A673 (cell line): ENCODE measurements at regions not wholly inside any gene's neighbourhood (a gene's known extent, or its start where the extent isn't known, plus 50 kb on each side); places are given as distances from the start of the nearest gene placed in this dataset.

ENCODE experiments used
- BruUV-seq: library from RNA; stranded (reverse); fragments of 400-500 nt; replicated peaks from 2 replicates; lab custom pipeline; 2021; lab: Mats Ljungman, UMichigan
- CTCF ChIA-PET: fragments of 300-600 bp; sonication (Branson Sonifier 250); formaldehyde crosslinking; loops from one replicate; lab custom pipeline; 2022; ENCODE audit warnings: antibody characterized with exemption; lab: Charles Lee
- POLR2A ChIA-PET: fragments of 300-600 bp; sonication (Branson Sonifier 250); formaldehyde crosslinking; loops from one replicate; lab custom pipeline; 2022; ENCODE audit warnings: antibody characterized with exemption; ENCODE audit not compliant: low non-redundant PET; lab: Charles Lee
- DNase-seq: peaks from one replicate; pipeline ENCODE4 v3.0.0-alpha.2; 2015; ENCODE audit warnings: low spot score
- H3K27ac ChIP-seq: fragments of 200-600 bp; sonication (generic); 2 replicates; pipeline ENCODE4 v1.5.1; 2016; ENCODE audit warnings: mixed run types, low read depth, mild to moderate bottlenecking, mixed read lengths, antibody characterized with exemption, low read length; ENCODE audit not compliant: poor library complexity, severe bottlenecking
- H3K27me3 ChIP-seq: fragments of 200-600 bp; sonication (generic); replicated peaks from 2 replicates; pipeline ENCODE4 v1.6.1; 2017; ENCODE audit warnings: mixed run types, low read depth, mild to moderate bottlenecking, mixed read lengths, antibody characterized with exemption, low read length; ENCODE audit not compliant: insufficient read depth, poor library complexity
- H3K36me3 ChIP-seq: fragments of 200-600 bp; sonication (generic); 2 replicates; pipeline ENCODE4 v1.6.1; 2016; ENCODE audit warnings: mixed run types, mild to moderate bottlenecking, mixed read lengths, antibody characterized with exemption, low read length; ENCODE audit not compliant: insufficient read depth, poor library complexity, severe bottlenecking
- H3K4me1 ChIP-seq: fragments of 200-600 bp; sonication (generic); 2 replicates; pipeline ENCODE4 v1.6.1; 2017; ENCODE audit warnings: mixed run types, mild to moderate bottlenecking, mixed read lengths, antibody characterized with exemption, low read length; ENCODE audit not compliant: insufficient read depth, poor library complexity, severe bottlenecking
- H3K4me3 ChIP-seq: fragments of 200-600 bp; sonication (generic); 2 replicates; pipeline ENCODE4 v1.5.1; 2016; ENCODE audit warnings: low read depth, mixed run types, mild to moderate bottlenecking, mixed read lengths, low read length; ENCODE audit not compliant: poor library complexity, severe bottlenecking
- H3K9me3 ChIP-seq: fragments of 200-600 bp; sonication (generic); 2 replicates; pipeline ENCODE4 v1.6.1; 2016; ENCODE audit warnings: mixed run types, low read depth, mild to moderate bottlenecking, mixed read lengths, antibody characterized with exemption, low read length; ENCODE audit not compliant: poor library complexity, severe bottlenecking
- CTCF ChIP-seq: fragments of 300-800, 200-600 bp; sonication (generic); conservative IDR thresholded peaks from 2 replicates; pipeline ENCODE4 v1.5.1; 2017; ENCODE audit warnings: low read depth, mild to moderate bottlenecking, antibody characterized with exemption, low read length, moderate library complexity, mixed read lengths
- EZH2 ChIP-seq: fragments of 200-600 bp; sonication (generic); IDR thresholded peaks from 2 replicates; pipeline ENCODE4 v1.6.1; 2017; ENCODE audit warnings: borderline replicate concordance, low read depth, mild to moderate bottlenecking, mixed read lengths, antibody characterized with exemption, low read length; ENCODE audit not compliant: poor library complexity, severe bottlenecking
- intact Hi-C: fragments of 100-400 bp; cut with micrococcal nuclease; formaldehyde crosslinking; loops from one replicate; pipeline ENCODE4 v1.10.0; 2022; ENCODE audit not compliant: unreplicated experiment

GRCh38 chr12:34291426-34291901 lies 269.2 kb downstream of the ALG10 start:
- Histone ChIP-seq H3K9me3 (peaks cover 45% of the 10 kb centered on the region), H3K4me1 (no peaks in the 10 kb centered on the region), H3K27me3 (no peaks in the 10 kb centered on the region), H3K36me3 (no peaks in the 10 kb centered on the region), H3K4me3 (no peak overlapping the region), H3K27ac (no peak overlapping the region)
- no TSS peak for BruUV-seq
- intact Hi-C loops = no loop called here
- DNase-seq = no peak
- no peak for TF ChIP-seq EZH2
- no peak for TF ChIP-seq CTCF
- ChIA-PET CTCF (no interaction called here), POLR2A (no interaction called here)

- BruUV-seq = no TSS peak
- intact Hi-C loops = no loop called here
- no peaks in the 10 kb centered on the region for H3K27me3 ChIP-seq
- no peak for TF ChIP-seq CTCF
- no peak for TF ChIP-seq EZH2
- no peak overlapping the region for H3K27ac ChIP-seq
- no peaks in the 10 kb centered on the region for H3K36me3 ChIP-seq
- H3K4me1 ChIP-seq = no peaks in the 10 kb centered on the region
- DNase-seq = no peak
- ChIA-PET POLR2A (no interaction called here), CTCF (no interaction called here)
- H3K4me3 ChIP-seq = no peak overlapping the region
- H3K9me3 ChIP-seq = peaks cover 45% of the 10 kb centered on the region
These were observed 270.7 kb downstream of the ALG10 start for GRCh38 chr12:34292736-34293625.

GRCh38 chr12:34294137-34294536 lies 271.8 kb downstream of the ALG10 start:
- no TSS peak for BruUV-seq
- intact Hi-C loops = no loop called here
- Histone ChIP-seq H3K4me3 (no peak overlapping the region), H3K9me3 (peaks cover 50% of the 10 kb centered on the region), H3K27ac (no peak overlapping the region), H3K27me3 (no peaks in the 10 kb centered on the region), H3K4me1 (no peaks in the 10 kb centered on the region), H3K36me3 (no peaks in the 10 kb centered on the region)
- TF ChIP-seq CTCF = no peak
- TF ChIP-seq EZH2 = no peak
- DNase-seq = no peak
- ChIA-PET CTCF (no interaction called here), POLR2A (no interaction called here)
